ENCODE measurements at regions not wholly inside any gene's neighbourhood (a gene's known extent, or its start where the extent isn't known, plus 50 kb on each side); places are given as distances from the start of the nearest gene placed in this dataset.
A peak's percentile ranks its signal among the peaks of the same experiment; 100 is the strongest.

DNA sequence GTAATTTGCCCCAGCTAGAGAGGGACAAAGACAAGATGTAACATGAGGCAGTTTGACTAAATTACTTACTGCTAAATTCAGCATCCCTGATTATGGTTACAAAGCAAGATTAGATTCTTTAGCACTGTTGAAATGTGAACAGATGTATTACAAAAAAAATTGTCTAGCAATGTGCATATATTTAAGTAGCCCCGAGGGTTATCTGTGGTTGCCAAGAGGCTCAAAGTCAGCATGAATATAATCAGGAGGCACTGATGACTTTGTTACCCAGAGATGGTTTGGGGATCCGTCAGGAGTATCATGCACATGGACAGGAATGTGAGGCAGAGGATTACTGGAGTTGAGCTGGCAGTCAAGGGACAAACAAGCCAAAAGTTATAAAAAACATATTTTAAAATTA lies 356.9 kb upstream of the CCDC196 start:
- no peak for DNase-seq

DNA sequence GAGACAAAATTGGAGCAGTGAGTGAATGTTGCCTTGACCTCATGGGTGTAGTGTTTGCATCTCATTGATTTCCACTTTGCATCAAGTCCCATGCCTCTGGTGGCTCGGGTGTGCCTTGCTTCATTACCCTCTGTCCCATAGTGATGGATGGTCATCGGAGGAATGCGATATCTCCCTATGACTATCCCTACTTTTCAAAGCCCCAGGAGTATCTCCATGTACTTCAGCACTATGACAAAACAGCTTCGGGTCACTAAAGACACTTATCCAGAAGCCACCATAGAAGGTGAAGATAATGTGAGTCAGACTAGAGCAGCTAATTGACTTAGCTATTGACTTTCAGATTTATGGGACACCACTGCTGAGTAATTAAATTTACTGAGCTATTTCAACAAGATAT lies 355.1 kb upstream of the CCDC196 start:
- no peak for DNase-seq

DNA sequence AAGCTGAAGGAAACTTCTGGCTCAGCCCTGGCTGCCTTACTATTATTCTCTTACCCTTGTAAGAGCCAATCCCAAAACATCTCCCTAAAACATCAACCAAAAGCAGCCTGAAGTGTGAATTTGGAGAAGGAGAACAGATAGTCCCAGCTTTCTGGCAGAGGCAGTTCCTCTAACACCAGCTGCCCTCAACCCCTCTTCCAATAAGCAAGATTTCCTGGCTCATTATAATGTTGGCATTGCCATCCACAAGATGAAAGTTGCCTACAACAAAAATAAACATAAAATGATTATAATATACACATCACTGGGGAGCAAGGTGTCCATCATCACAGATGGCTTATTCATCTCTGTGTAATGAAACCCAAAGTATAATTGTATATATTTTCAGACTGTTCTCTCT lies 352.5 kb upstream of the CCDC196 start:
- no peak for DNase-seq

DNA sequence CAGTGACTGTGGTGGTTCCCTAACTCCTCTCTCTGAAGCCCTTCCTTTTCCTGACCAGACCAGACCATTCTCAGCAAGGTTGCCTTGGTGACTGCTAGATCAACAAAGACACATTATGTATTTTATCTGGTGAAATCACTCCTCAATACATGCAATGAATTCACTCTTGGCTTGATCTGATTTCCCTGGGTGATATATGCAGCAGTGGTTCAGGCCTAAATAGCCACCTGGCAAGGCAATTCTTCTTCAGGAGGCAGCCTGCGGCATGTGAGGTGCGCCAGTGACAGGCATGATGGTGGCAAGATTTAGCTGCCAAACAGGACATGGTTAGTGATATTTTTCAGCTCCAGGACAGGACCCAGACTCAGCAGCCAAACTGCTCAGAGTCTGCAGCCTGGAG lies 350.3 kb upstream of the CCDC196 start:
- DNase-seq = peak; percentile 15

DNA sequence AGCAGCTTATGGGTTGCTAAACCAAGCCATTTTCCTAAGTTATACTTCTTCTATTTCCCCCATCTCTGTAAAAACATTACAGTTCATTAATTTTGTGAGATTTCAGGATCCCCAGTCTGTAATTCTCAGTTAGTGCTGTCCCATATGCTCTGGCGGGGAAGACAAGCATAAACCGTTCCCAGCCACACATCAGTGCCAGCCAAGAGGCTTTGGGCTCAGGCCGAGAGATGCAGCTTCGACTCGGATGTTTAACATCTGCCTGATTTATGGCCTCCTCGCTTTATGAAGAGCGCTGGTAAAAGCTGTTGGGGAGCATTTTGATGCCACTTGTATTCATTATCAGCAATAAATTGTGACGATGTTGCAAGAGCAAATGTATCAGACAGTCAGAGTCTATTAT lies 349.1 kb upstream of the CCDC196 start:
- peak; percentile 94 for DNase-seq

DNA sequence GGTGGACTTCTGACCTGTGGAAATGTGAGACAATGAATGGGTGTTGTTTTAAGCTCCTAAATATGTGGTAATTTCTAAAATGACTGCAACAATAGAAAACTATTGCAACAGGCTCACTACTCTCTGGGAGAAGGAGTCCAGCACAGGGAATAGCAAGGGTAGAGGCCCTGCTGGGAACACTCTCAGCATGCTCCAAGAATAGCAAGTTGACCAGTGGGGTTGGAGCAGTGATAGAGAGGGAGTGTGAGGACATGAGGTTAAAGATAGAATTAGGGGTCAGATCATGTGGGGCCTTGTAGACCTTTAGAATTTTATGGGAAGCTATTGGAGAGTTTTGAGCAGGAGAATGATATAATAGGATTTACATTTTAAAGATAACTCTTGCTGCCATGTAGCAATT lies 346.7 kb upstream of the CCDC196 start:
- no peak for DNase-seq

DNA sequence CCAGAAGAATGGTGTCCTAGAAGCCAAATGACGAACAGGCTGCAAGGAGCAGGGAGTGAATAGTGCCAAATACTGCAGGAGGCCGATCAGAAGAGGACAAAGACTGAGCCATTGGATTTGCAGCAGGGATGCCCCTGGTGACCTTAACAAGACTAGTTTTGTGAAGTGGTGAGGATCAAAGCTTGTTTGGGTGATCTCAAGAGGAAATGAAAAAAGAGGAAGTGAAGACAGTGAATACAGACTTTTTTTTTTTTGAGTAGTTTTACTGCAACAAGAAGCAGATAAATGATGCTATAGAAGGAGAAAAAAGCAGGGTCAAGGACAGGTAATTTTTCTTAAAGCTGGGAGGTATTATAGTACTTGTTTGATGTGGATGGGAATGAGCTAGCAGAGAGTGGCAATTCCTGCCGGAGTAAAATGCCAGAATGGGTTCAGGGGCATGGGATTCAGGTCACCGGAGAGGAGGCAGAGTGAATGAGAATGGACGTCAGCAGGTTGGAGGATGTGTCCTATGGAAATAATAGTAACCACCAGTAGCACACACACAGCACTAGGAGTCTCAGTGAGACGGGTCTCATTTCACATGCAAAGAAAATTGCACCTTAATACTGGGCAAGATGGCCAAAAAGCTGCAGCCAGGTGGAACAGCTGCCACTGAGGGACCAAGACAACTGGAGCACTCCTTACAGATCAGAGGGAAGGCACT lies 345.8 kb upstream of the CCDC196 start:
- no peak for DNase-seq

DNA sequence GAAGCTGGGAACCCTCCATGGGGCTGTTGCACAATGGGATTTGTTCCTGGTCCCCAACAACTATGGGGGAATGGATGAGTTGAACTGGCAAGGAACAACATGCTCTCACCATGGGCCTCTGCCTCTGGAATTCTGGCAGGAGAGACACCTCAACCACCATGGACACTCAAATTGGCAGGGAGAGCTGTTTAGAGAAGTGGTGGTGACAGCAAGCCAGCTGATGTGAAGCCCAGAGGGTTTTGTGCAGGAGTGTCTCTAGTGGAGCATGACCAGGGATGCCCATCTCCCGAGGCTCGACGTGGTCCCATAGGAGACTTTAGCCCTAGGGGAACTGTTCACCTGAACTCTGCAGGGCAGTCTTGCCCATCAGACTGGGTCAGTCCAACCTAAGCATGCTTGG lies 345.2 kb upstream of the CCDC196 start:
- no peak for DNase-seq

DNA sequence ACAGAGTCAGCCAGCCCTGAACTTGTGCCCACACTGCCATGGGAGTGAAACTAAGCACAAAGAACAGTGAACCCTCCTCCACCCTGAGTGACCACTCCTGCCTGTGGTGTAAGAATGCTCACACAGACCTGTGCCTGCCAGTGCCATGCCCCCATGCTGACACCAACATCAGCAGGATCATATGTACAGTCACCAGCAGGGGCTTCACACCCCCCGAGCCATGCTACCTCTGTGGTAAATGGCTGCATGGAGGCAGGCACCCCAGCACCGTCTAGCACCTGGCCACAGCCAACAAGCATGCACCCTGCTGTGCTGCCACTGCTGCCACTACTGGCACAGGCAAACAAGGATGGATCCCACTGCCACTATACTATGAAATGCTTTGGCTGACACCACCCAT lies 344.4 kb upstream of the CCDC196 start:
- no peak for DNase-seq

DNA sequence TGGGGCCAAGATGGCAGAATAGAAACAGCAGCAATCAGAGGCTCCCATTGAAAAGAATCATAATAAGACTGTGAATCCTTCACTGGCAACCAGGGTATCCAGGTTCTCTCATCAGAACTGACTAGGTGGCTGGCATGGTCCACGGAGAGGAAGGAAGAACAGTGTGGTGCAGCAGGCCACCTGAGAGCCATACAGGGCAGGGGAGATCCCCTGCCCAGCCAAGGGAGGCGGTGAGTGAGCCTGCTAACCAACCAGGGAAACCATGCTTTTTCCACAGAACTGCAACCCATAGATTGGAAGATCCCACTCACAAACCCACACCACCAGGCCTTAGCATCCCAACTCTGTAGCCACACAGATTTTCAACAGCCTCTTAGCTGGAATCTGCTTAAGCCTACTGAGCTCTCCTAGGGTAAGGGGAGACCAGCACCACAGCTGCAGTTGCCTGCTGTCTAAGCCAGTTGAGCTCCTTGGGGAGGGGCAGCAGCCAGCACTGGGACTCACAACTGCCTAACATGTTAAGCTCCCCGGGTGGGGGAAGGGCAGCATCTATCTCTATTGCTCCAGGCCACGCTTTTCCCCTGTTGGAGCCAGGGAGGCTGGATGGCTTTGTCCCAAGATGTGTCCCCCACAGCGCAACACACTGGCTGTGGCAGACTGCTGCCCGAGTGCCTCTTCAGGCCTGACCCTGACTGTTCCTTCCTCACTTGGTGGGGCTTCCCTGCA lies 342.6 kb upstream of the CCDC196 start:
- no peak for DNase-seq

DNA sequence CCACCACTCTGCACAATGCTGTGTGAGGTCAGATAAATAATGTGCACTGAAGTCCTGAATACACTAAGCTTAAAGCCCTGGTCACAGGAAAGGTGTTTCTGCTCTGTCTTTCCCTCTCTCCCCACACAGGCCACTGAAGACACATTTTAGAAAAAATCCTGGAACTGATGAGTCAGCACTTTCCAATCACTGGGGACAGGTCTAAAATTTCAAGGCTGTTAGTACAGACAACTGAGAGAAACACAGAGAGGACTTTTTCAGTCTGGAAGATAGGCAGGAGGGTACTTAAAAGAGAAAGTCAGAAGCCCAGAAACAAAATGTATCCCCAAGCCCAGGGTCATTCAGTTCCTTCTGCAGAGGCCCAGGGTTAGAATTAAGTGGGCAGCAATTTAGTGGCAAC lies 333.9 kb upstream of the CCDC196 start:
- DNase-seq = no peak

DNA sequence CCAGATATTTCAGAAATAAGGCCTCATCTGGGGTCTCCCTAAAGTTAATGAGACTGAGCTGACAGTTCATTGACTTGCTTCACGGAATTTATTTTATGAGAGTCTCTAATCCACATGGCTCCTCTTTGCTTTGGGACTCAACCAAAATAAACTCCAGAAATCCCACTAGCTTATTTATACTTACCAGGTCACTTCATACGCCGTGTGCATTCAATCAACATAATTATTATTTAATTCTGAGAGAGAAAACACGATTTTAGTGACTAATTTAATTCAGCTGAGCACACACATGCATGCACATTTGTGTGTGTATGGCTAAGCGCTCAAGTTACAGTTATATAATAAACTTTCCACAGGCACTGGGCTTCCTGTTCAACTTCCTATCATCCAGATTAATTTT lies 333.4 kb upstream of the CCDC196 start:
- no peak for DNase-seq

DNA sequence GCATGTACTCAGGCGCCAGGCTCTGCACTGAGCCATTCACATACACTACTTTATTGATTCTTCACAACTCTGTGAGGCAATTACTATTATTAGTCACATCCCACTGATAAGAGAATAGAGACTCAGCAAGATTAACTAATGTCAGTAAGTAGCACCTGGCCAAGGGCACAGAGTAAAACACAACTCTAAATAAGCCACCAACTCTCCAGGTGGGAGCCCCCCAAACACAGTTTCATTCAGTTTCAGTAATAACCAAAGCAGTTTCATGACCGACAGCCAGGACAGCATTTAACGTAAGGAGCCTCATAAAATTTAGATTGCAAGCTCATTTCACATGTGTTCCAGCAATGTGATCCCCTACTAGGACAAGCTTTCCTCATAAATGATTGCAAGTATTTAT lies 323.1 kb upstream of the CCDC196 start:
- DNase-seq = no peak

DNA sequence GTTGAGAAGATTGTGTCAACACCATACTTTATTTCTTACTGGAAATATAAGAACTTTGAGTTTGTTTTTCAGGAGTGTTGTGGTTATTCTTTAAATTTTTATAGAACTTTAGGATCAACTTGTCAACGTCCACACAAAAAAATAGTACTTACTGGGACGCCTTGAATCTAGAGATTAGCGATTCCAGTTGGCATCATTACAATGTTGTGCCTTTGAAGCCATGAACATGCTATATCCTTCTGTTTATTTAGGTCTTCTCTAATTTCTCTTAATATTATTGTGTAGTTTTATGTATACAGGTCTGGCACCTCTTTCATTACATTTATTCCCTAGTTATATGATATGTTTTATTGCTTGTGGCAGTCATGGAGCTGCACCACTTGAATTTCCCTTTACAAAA lies 320.8 kb upstream of the CCDC196 start:
- no peak for DNase-seq

DNA sequence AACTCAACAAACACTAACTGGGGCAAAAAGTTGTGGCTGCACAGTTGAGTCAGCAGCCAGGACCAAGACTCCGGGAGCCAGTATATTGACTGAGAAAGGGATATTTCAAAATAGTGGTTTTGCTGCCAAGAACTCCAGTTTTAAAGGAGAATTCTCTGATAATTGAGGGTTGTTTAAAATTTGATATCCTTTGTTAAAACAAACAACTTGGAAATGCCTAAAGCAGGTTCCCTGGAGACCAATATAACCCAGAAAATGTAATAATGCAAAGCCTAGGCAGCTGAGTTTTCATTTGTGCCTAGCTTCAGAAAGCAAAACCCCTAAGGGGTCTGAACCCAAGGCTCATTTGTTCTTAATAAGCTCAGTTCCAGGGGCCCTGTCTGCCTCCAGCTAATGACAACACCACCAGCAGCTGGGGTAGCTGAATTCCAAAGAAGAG lies 311.7 kb upstream of the CCDC196 start:
- DNase-seq = no peak

DNA sequence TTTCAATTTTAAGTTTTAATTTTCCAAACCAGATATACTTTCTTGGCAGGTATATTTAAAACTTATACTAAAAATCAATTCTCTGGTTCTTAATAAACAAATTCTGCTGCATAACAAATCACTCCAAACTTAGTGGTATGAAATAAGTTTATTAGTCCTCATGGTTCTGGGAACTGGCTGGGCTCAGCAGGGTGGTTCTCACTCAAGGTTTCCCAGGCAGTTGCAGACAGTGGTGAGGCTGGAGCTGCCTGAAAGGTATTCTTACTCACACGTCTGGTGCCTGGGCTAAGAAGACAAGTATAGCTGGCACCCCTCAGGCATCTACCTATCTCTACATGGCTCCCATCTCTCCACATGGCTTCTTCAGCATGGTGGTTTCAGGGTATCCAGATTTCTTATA lies 308.2 kb upstream of the CCDC196 start:
- DNase-seq = no peak

DNA sequence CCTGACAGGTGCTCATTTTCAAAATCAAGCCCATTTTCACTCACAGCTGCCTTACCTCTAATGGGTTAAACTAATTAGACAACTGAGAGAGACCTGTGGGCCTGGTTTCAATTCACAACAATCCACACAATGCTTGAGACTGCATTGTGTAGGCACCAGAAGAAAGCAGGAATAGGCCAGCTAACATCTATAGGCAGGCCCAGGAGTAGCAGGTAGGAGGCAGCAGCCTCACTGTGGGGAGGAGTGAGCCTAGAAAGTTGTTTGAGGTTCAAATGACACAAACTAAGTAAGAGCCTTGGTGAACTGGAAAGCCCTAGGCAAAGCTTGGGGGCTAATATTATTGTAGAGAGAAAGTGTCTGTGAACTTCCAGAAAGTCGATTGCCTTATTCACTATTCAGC lies 289.5 kb upstream of the CCDC196 start:
- DNase-seq = no peak

DNA sequence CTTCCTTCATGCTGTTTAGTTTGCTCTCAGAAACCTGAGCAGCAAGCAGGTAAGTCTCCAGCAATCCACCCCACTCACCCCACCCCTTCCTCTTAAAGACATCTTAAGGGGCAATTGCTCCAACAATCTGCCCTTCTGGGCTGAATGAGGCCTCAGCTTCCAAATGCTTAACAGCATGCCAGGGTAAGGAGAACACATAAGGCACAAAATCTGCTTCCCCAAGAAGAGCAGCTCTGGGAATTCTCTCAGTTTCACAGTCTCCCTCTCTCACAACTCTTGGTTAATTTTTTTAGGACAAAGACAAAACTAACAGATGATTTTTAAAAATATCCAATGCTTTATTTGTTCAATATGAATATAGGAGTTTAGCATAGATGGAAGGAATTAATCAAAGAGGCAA lies 288.9 kb upstream of the CCDC196 start:
- no peak for DNase-seq

DNA sequence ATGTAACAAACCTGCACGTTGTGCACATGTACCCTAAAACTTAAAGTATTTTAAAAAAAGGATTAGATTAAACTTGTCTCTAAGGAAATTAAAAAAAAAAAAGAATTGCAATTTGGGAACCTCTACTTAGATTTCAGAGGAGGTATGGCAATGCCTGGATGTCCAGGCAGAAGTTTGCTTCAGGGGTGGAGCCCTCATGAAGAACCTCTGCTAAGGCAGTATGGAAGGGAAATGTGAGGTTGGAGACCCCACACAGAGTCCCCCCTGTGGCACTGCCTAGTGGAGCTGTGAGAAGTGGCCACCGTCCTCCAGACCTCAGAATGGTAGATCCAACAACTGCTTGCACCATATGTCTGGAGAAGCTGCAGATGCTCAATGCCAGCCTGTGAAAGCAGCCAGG lies 279.6 kb upstream of the CCDC196 start:
- no peak for DNase-seq

DNA sequence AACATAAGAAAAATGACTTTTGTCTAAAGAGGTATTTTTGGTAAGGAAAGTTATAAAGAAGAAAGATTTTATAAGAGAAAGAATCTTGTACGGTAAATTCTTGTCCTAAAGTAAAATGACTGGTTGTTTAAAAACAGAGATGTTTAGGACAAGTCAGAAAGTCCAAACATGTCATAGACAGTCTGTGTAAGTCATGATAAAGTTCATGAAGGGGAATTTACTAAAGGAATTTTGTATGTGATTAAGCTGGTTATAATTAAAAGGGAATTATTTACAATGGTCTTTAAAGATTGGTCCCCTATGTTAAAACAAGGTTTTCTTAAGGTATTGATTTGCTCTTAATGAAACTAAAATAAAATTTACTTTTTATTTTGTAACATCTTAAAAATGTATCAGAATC lies 269.4 kb upstream of the CCDC196 start:
- no peak for DNase-seq

DNA sequence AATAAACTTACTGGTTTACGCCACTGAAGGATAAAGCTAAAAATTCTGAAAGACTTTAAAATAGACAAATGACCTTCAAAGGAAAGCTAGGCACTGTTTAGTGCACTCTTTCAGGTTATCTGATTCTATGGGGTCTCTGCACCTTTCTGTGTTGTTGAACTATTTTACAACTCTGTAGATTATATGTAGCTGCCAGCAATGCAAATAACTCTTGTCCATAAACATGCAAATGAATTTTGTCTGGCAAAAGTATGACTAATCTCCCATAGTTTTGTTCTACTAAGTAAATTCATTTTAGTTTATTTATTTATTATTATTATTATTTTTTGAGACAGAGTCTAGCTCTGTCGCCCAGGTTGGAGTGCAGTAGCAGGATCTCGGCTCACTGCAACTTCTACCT lies 266.3 kb upstream of the CCDC196 start:
- DNase-seq = no peak

DNA sequence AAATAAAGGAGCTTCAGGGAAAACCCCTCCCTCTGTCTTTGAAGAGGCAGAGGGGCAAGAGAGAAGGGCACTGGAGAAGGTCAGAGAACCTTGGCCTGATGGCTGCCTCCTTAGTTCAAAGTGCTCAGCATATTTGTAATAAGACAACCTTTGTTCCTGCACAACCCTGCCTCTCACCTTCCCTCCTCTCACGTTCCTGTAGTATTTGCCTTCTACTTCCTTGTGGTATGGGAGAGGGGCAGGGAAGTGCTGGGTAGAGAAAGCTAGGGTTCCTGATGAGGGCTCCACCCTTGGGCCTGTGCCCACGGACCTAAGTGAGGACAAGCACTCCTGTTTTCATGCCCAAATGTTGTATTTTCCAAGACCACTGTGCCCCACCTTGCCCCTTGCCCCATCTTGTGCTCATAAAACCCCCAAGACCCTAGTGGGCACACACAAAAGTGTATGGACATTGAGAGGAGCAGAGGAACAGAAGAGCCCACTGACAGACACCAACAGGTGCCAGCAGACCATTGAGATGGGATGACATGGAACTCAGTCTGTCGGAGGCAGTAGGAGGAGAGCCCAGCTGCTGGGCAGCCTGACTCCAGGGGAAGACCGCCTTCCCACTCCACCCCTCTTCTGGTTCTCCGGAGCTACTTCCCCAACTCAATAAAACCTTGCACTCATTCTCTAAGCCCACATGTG lies 261.5 kb upstream of the CCDC196 start:
- peak; percentile 12 for DNase-seq

DNA sequence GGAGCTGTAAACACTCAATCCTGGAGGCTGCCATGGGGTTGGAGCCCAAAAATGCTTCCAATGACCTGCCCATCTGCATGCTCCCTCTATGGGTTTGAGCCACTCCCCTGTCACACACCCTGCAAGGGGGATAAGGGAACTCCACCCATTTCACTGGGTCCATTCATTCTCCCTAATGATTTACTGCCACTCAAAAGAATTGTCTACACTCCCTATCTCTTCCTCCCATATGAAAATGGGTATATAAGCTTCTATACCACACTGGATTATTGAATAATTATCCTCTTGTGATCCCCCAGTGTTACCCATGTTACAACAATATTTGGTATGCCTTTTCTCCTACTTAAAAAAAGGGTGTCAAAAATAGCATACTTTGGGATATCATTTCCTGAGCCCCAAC lies 260.8 kb upstream of the CCDC196 start:
- DNase-seq = no peak

DNA sequence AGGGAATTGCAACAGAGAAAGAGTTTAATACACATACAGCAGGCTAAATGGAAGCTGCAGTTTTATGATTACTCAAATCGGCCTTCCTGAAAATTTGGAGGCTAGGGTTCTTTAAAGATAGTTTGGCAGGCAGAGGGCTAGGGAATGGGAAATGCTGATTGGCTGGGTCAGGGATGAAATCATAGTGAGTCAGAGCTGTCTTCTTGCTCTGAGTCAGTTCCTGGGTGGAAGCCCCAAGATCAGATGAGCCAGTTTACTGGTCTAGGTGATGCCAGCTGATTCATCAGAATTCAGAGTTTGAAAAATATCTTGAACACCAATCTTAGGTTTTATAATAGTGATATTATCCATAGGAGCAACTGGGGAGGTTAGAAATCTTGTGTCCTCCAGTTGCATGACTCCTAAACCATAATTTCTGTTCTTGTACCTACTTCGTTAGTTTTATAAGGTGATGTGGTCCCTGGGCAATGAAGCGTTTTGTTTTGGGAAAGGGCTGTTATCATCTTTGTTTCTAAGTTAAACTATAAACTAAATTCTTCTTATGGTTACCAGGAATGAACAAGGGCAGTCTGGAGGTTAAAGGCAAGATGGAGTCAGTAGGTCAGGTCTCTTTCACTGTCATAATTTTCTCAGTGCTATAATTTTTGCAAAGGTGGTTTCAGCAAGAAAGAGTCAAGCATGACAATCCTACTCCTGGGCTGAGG lies 257.8 kb upstream of the CCDC196 start:
- DNase-seq = no peak
